Femur (tissue), 1 donor: ENCODE measurements at regions not wholly inside any gene's neighbourhood (a gene's known extent, or its start where the extent isn't known, plus 50 kb on each side); places are given as distances from the start of the nearest gene placed in this dataset.

ENCODE experiments used
- DNase-seq: peaks from one replicate; pipeline ENCODE4 v3.0.0-alpha.2; 2017

- no peak for DNase-seq
Observed at GRCh38 chr5:135234666-135235401, 164.2 kb downstream of the MACROH2A1 start.

GRCh38 chr5:135234242-135234641 is 164.8 kb downstream of the MACROH2A1 start:
- DNase-seq: no peak

GRCh38 chr5:135233477-135233876 is 165.6 kb downstream of the MACROH2A1 start:
- no peak for DNase-seq

- peak; percentile 46 for DNase-seq
Observed at GRCh38 chr5:135232958-135233357, 166.1 kb downstream of the MACROH2A1 start.

- no peak for DNase-seq
Observed at GRCh38 chr5:135231289-135231688, 167.7 kb downstream of the MACROH2A1 start.

GRCh38 chr5:135230251-135230925 is 168.6 kb downstream of the MACROH2A1 start:
- DNase-seq: no peak

- no peak for DNase-seq
Observed at GRCh38 chr5:135229679-135230132, 169.3 kb downstream of the MACROH2A1 start.

- DNase-seq: no peak
Observed at GRCh38 chr5:135229122-135229521, 169.9 kb downstream of the MACROH2A1 start.

GRCh38 chr5:135228222-135228621 is 170.8 kb downstream of the MACROH2A1 start:
- DNase-seq: no peak

- no peak for DNase-seq
Observed at GRCh38 chr5:135227064-135228022, 171.7 kb downstream of the MACROH2A1 start.

- peak; percentile 60 for DNase-seq
Observed at GRCh38 chr5:135225856-135226560, 173.0 kb downstream of the MACROH2A1 start.

- peak; percentile 13 for DNase-seq
Observed at GRCh38 chr5:135223891-135224625, 175.0 kb downstream of the MACROH2A1 start.

- DNase-seq: peak; percentile 13
Observed at GRCh38 chr5:135223404-135223803, 175.6 kb downstream of the MACROH2A1 start.

- DNase-seq: no peak
Observed at GRCh38 chr5:135222771-135223170, 176.3 kb downstream of the MACROH2A1 start.

GRCh38 chr5:135222171-135222681 is 176.8 kb downstream of the MACROH2A1 start:
- peak; percentile 16 for DNase-seq

GRCh38 chr5:135221696-135222095 is 177.3 kb downstream of the MACROH2A1 start:
- peak; percentile 9 for DNase-seq

GRCh38 chr5:135221187-135221473 is 177.9 kb downstream of the MACROH2A1 start:
- peak; percentile 10 for DNase-seq

GRCh38 chr5:135220394-135221186 is 178.4 kb downstream of the MACROH2A1 start:
- peak; percentile 16 for DNase-seq

- DNase-seq: peak; percentile 21
Observed at GRCh38 chr5:135219868-135220267, 179.2 kb downstream of the MACROH2A1 start.

- peak; percentile 14 for DNase-seq
Observed at GRCh38 chr5:135218790-135219568, 180.1 kb downstream of the MACROH2A1 start.
